Putamen (tissue), 1 donor: ENCODE measurements at regions not wholly inside any gene's neighbourhood (a gene's known extent, or its start where the extent isn't known, plus 50 kb on each side); places are given as distances from the start of the nearest gene placed in this dataset.
A peak's percentile ranks its signal among the peaks of the same experiment; 100 is the strongest.
"Not testable (repeated sequence)": the region's sequence is repeated elsewhere in the genome, so short reads cannot be mapped to it uniquely, and the experiment has no call there.

ENCODE experiments used
- DNase-seq: peaks from one replicate; pipeline ENCODE4 v3.0.0-alpha.2; 2016; ENCODE audit warnings: low spot score

- DNase-seq = no peak
Measured at GRCh38 chr16:22719945-22720344, 94.0 kb upstream of the HS3ST2 start.

GRCh38 chr16:22721511-22722100 lies 92.4 kb upstream of the HS3ST2 start:
- no peak for DNase-seq

- DNase-seq = not testable (repeated sequence)
Measured at GRCh38 chr16:22722551-22723541, 91.1 kb upstream of the HS3ST2 start.

GRCh38 chr16:22726868-22727267 lies 87.1 kb upstream of the HS3ST2 start:
- no peak for DNase-seq

GRCh38 chr16:22727285-22728166 lies 86.4 kb upstream of the HS3ST2 start:
- no peak for DNase-seq

- peak; percentile 9 for DNase-seq
Measured at GRCh38 chr16:22728167-22728836, 85.7 kb upstream of the HS3ST2 start.

- no peak for DNase-seq
Measured at GRCh38 chr16:22732400-22732799, 81.6 kb upstream of the HS3ST2 start.

- DNase-seq = no peak
Measured at GRCh38 chr16:22732959-22733358, 81.0 kb upstream of the HS3ST2 start.

- no peak for DNase-seq
Measured at GRCh38 chr16:22734368-22734767, 79.6 kb upstream of the HS3ST2 start.

GRCh38 chr16:22736791-22737190 lies 77.2 kb upstream of the HS3ST2 start:
- no peak for DNase-seq

GRCh38 chr16:22739077-22739476 lies 74.9 kb upstream of the HS3ST2 start:
- DNase-seq = peak; percentile 29

GRCh38 chr16:22743401-22743800 lies 70.6 kb upstream of the HS3ST2 start:
- no peak for DNase-seq

GRCh38 chr16:22751104-22751667 lies 62.8 kb upstream of the HS3ST2 start:
- DNase-seq = no peak

GRCh38 chr16:22751685-22752084 lies 62.3 kb upstream of the HS3ST2 start:
- no peak for DNase-seq

GRCh38 chr16:22753451-22753850 lies 60.5 kb upstream of the HS3ST2 start:
- no peak for DNase-seq

- no peak for DNase-seq
Measured at GRCh38 chr16:22754577-22754976, 59.4 kb upstream of the HS3ST2 start.

GRCh38 chr16:22757202-22757601 lies 56.8 kb upstream of the HS3ST2 start:
- no peak for DNase-seq

GRCh38 chr16:22762486-22762885 lies 51.5 kb upstream of the HS3ST2 start:
- no peak for DNase-seq

GRCh38 chr16:22763437-22764080 lies 50.4 kb upstream of the HS3ST2 start:
- no peak for DNase-seq
